AG04450 (cell line): ENCODE measurements at regions not wholly inside any gene's neighbourhood (a gene's known extent, or its start where the extent isn't known, plus 50 kb on each side); places are given as distances from the start of the nearest gene placed in this dataset.

ENCODE experiments used
- CTCF ChIA-PET: fragments of 300-600, 350-600 bp; formaldehyde crosslinking; extraction: SDS; loops from one replicate; lab custom pipeline; 2022; ENCODE audit warnings: antibody characterized with exemption, inconsistent platforms; lab: Charles Lee
- POLR2A ChIA-PET: fragments of 350-600 bp; formaldehyde crosslinking; extraction: SDS; loops from one replicate; lab custom pipeline; 2021; ENCODE audit warnings: antibody characterized with exemption, inconsistent platforms; lab: Yijun Ruan, JAX
- DNase-seq: peaks from one replicate; pipeline ENCODE4 v3.0.0-alpha.2; 2011; ENCODE audit warnings: low read depth, low spot score
- H3K27ac ChIP-seq: one replicate; pipeline ENCODE4 v1.5.1; 2012; ENCODE audit warnings: low read depth, low read length, control low read depth
- H3K27me3 ChIP-seq: one replicate; pipeline ENCODE4 v1.6.0; 2012; ENCODE audit warnings: low read length; ENCODE audit not compliant: control insufficient read depth, insufficient read depth
- H3K4me3 ChIP-seq: 2 replicates; pipeline ENCODE4 v1.5.1; 2011; ENCODE audit warnings: mild to moderate bottlenecking, low read depth, low read length, control low read depth
- H3K9me3 ChIP-seq: 2 replicates; pipeline ENCODE4 v1.5.1; 2012; ENCODE audit warnings: low read length; ENCODE audit not compliant: control insufficient read depth, insufficient read depth
- CTCF ChIP-seq: IDR thresholded peaks from 2 replicates; pipeline ENCODE4 v1.5.1; 2011; ENCODE audit warnings: low read depth, low read length, control low read depth, inconsistent platforms

- Histone ChIP-seq H3K9me3 (no peaks in the 10 kb centered on the region), H3K27me3 (peaks cover 9% of the 10 kb centered on the region), H3K27ac (no peak overlapping the region), H3K4me3 (no peak overlapping the region)
- ChIA-PET POLR2A (no interaction called here), CTCF (no interaction called here)
- no peak for TF ChIP-seq CTCF
- DNase-seq, result no peak
Observed at GRCh38 chr5:56692359-56693219, 122.8 kb upstream of the MAP3K1 start.

- ChIA-PET CTCF (no interaction called here), POLR2A (no interaction called here)
- Histone ChIP-seq H3K27me3 (peaks cover 8% of the 10 kb centered on the region), H3K4me3 (no peak overlapping the region), H3K9me3 (no peaks in the 10 kb centered on the region), H3K27ac (no peak overlapping the region)
- no peak for DNase-seq
- no peak for TF ChIP-seq CTCF
Observed at GRCh38 chr5:56688402-56688801, 126.9 kb upstream of the MAP3K1 start.

GRCh38 chr5:56686337-56687195 lies 128.8 kb upstream of the MAP3K1 start:
- POLR2A ChIA-PET, result no interaction called here
- H3K9me3 ChIP-seq, result no peaks in the 10 kb centered on the region
- H3K4me3 ChIP-seq, result no peak overlapping the region
- no peak overlapping the region for H3K27ac ChIP-seq
- CTCF ChIA-PET, result interaction anchor here (0.6 kb wide), 1 partner anchor 152 kb away, joined by 5 read pairs; no protein-coding TSS in a partner anchor
- H3K27me3 ChIP-seq, result peaks cover 8% of the 10 kb centered on the region
- no peak for DNase-seq
- TF ChIP-seq CTCF, result no peak

GRCh38 chr5:56685503-56686217 lies 129.7 kb upstream of the MAP3K1 start:
- DNase-seq, result no peak
- Histone ChIP-seq H3K27ac (no peak overlapping the region), H3K9me3 (no peaks in the 10 kb centered on the region), H3K4me3 (no peak overlapping the region), H3K27me3 (peaks cover 8% of the 10 kb centered on the region)
- TF ChIP-seq CTCF, result no peak
- ChIA-PET CTCF (no interaction called here), POLR2A (no interaction called here)
